NCI-H2196 (cell line): ENCODE measurements at regions not wholly inside any gene's neighbourhood (a gene's known extent, or its start where the extent isn't known, plus 50 kb on each side); places are given as distances from the start of the nearest gene placed in this dataset.

Experiments
- DNase-seq: peaks from one replicate; lab custom pipeline; 2025; ENCODE audit not compliant: unreplicated experiment; lab: John Stamatoyannopoulos, UW

DNA sequence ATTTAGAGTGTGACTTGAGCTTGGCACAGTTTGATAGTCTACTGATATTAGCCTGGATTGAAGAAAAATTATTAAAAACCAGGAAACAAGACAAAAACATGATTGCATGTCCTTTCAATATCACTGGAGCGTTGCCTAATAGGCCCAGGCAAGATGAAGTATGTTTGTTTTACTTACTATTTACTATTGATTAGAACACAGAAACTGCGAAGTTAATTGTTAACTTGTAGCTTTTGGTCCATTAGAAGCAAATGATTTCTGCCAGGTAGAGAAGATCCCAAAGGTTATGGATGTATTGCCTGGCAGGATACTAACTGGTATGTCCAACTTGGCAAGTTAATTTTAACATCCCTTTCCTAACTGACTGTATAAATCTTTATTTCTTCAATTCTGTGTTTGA lies 268.9 kb downstream of the ETNK1 start:
- no peak for DNase-seq

GRCh38 chr12:22899184-22899583 lies 274.2 kb downstream of the ETNK1 start:
- no peak for DNase-seq

GRCh38 chr12:22900401-22900800 lies 275.4 kb downstream of the ETNK1 start:
- no peak for DNase-seq

DNA sequence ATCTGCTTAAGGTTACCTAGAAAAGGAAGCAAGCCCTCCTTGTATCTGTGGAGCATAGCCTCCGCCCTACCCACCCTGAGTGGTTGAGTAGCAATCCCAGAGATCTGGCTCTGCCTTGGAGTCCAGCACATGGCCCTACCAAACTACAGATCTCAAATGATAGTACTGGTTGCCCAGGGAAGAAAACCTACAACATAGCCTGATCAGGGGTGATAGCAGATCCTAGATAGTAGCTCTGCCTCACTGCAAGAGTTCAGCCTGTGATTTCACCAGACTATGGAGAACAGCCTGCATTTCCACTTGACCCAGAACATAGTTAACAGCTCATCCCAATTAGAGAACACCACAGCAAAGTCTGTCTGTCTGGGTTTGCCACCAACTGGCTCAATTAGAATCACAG lies 279.5 kb downstream of the ETNK1 start:
- no peak for DNase-seq

GRCh38 chr12:22916241-22916640 lies 291.3 kb downstream of the ETNK1 start:
- DNase-seq = no peak

DNA sequence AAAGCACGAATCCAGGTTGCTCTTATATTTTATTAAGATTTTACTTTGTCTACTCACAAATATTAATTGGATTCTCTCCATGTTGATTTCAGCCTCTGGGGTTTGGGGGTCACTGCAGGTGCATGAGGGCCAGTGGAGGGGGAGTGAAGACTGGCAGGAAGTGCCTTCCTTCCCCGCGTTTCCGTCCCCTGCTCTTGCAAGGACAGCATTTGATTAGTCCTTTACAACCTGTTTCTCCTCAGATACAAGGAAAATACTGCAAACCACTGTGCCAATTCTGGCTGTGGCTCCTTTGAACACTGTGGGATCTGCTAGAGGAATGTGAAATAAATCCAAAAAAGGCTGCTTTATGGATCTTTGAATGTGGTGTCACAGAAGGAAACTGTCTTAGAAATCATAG lies 291.8 kb downstream of the ETNK1 start:
- no peak for DNase-seq

GRCh38 chr12:22919883-22920282 lies 294.9 kb downstream of the ETNK1 start:
- DNase-seq = no peak

DNA sequence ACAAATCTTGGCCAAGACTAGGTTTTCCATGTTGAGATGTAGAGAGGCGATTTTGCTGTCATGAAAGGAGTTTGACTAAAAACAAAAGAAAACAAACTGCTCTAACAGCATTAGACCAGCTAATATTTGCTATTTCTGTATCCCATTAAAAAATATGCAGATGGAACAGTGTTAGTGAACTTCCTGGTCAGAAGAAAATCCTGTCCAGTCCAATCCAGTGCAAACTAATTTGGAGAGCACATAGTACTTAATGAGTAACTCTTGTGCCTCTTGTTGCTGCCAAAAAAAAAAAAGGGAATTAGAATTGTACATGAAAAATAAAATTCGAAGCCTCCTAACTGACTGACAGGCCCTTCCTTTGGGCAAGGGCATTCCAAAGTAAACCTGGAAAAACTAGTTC lies 298.8 kb downstream of the ETNK1 start:
- DNase-seq = no peak

GRCh38 chr12:22924391-22924790 lies 299.4 kb downstream of the ETNK1 start:
- DNase-seq = no peak

DNA sequence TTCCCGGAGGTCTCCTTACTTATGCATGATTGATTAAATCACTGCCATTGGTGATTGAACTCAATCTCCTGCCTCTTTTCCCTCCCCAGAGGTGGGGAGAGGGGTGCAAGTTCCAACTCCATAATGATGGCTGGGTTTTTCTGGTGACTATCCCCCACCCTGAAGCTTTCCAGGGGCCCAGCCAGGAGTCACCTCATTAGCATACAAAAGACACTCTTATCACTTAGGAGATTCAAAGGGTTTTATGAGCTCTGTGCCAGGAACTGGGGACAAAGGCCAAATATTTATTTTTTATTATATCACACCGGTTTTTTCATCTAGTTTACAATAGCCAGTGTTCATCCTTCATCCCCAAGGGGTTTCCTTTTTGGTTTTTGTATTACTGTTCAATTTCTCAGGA lies 300.7 kb downstream of the ETNK1 start:
- no peak for DNase-seq

- DNase-seq = no peak
Measured at GRCh38 chr12:22932431-22932830, 307.5 kb downstream of the ETNK1 start.

- DNase-seq = no peak
Measured at GRCh38 chr12:22935090-22935489, 310.1 kb downstream of the ETNK1 start.

GRCh38 chr12:22935501-22935900 lies 310.5 kb downstream of the ETNK1 start:
- no peak for DNase-seq

DNA sequence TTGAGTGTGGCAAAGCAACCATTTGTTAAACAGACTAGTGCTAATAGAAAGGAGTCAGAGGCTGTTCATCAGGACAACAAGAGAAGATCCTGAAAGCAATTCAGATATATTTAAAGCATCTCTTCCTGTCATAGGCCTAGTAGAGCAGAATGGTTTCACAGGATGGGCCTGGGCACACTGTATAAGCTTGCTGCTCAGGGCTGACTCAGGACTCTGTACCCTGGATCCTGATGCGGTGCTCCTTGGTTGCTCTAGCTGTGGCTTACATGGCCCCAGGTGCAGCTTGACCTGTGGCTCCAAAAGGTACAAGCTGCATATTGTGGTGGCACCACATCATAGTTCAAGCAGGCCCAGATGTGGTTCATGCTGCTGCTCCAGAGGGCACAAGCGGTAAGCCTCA lies 313.4 kb downstream of the ETNK1 start:
- DNase-seq = no peak

- DNase-seq = no peak
Measured at GRCh38 chr12:22951206-22951605, 326.2 kb downstream of the ETNK1 start.

GRCh38 chr12:22956690-22957089 lies 331.7 kb downstream of the ETNK1 start:
- no peak for DNase-seq

- no peak for DNase-seq
Measured at GRCh38 chr12:22967171-22967570, 342.2 kb downstream of the ETNK1 start.

DNA sequence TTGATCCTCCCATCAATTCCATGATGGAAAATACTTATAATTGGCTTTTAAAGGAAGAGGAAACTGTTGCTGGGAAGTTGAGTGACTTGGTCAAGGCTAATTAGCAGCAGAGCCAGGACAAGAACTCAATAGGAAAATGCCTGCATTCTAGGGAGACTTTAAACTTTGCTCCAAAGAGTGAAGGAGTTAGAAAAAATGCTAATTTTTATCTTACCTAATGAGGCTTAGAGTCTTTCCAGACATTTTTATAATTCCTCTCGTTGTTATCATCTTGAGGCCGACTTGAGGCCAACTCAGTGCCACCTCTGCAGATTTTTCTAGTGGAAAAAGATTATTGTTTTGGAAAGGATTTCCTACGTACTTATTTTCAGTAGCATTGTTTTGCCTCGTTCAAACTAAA lies 344.6 kb downstream of the ETNK1 start:
- no peak for DNase-seq

- DNase-seq = no peak
Measured at GRCh38 chr12:22971247-22971646, 346.3 kb downstream of the ETNK1 start.

DNA sequence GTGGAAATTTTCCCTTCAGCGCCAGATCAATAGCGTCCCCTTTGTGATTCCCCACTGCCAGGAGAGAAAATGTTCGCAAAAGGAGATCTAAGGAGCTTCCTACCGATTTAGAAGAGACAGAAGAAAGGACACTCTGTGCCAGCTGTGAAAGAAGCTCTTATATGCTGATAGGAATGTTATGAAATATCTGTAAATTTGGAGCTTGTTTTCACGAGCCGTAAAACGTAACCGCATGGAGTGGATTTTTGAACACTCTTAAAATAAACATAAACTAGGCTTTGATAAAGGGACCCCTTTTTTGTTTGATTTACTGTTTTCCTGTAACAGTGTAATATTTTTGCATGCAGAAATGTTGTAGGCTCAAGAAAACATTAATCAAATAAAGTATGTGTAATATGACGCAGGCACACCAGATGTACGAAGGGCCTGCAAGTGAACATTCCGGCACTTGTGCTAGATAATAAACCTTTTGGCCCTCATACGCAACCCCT lies 346.8 kb downstream of the ETNK1 start:
- no peak for DNase-seq

DNA sequence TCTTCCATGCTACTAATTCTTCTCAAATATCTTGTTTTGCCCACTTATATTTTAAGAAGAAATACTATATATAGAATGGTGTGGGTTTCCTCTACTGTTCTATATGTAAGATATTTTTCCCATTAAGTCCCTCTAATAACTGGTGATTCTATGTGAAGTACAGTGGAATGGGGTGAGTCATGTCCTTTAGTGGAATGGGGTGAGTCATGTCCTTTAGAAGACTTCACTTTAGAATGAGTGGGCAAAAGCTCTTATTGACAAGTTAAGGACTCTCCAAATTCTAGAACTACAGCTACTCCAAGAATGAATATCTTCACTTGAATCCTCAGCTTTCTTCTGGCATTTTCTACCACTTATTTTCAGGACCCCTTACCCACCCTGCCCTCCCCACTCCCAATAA lies 349.9 kb downstream of the ETNK1 start:
- no peak for DNase-seq

DNA sequence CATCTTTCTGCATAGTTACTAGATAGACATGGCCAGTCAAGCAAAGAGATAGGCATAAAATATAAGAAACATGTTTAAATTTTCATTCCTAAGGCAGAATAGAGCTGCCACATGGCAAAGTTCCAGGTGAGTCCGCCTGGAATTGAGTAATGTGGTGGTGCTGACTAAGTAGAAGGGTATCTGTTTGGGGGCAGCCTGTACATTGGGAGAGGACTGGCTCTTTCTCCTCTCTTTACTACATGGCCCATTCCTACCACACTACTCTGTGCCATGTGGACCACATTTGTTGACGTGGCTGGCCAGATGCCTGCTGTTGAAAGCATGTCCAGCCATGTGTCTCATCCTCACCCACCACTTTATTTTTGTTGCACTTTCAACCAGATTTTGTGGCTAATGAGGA lies 354.0 kb downstream of the ETNK1 start:
- DNase-seq = no peak

- DNase-seq = no peak
Measured at GRCh38 chr12:22979854-22980469, 355.0 kb downstream of the ETNK1 start.
